Endothelial cell of umbilical vein (primary cell): ENCODE measurements at regions not wholly inside any gene's neighbourhood (a gene's known extent, or its start where the extent isn't known, plus 50 kb on each side); places are given as distances from the start of the nearest gene placed in this dataset.

Experiments used
- BruUV-seq: library from RNA; stranded (reverse); fragments of 400-500 nt; replicated peaks from 2 replicates; lab custom pipeline; 2021; lab: Mats Ljungman, UMichigan
- CTCF ChIA-PET: fragments of 300-600, 350-600 bp; sonication (Branson Sonifier 250); formaldehyde crosslinking; loops from one replicate; lab custom pipeline; 2021; ENCODE audit warnings: antibody characterized with exemption, inconsistent platforms; lab: Charles Lee
- POLR2A ChIA-PET: fragments of 300-600, 350-600 bp; sonication (Branson Sonifier 250); formaldehyde crosslinking; loops from one replicate; lab custom pipeline; 2021; ENCODE audit warnings: antibody characterized with exemption, inconsistent platforms; lab: Charles Lee
- DNase-seq: peaks from one replicate; pipeline ENCODE4 v3.0.0-alpha.2; 2011; ENCODE audit warnings: low read depth, low spot score
- FAIRE-seq: peaks from 2 replicates; lab custom pipeline; 2011; peaks lifted over from hg19 to GRCh38; lab: Jason Lieb, UNC
- H2AFZ ChIP-seq: 2 replicates; pipeline ENCODE4 v1.6.0; 2012; ENCODE audit warnings: low read depth, low read length, control low read depth, inconsistent platforms
- H3K27ac ChIP-seq: 2 replicates; pipeline ENCODE4 v1.5.1; 2011; ENCODE audit warnings: low read depth, mild to moderate bottlenecking, control low read depth, low read length, moderate library complexity; ENCODE audit not compliant: insufficient read depth
- H3K27me3 ChIP-seq, 2 experiments: 2 replicates each; pipeline versions ENCODE4 v1.6.0 to v1.6.1; 2011; ENCODE audit warnings: low read length in 2 of 2, mixed read lengths in 1 of 2; ENCODE audit not compliant: control insufficient read depth in 2 of 2, insufficient read depth in 2 of 2
- H3K36me3 ChIP-seq, 2 experiments: 2 replicates in 1 of 2; 3 replicates in 1 of 2; pipeline ENCODE4 v1.5.1; 2011; ENCODE audit warnings: low read length in 2 of 2, mild to moderate bottlenecking in 1 of 2, moderate library complexity in 1 of 2; ENCODE audit not compliant: control insufficient read depth in 2 of 2, insufficient read depth in 2 of 2; ENCODE audit errors: extremely low read depth in 1 of 2
- H3K4me1 ChIP-seq: 3 replicates; pipeline ENCODE4 v1.5.1; 2011; ENCODE audit warnings: mild to moderate bottlenecking, low read length; ENCODE audit not compliant: control insufficient read depth, insufficient read depth; ENCODE audit errors: extremely low read depth
- H3K4me2 ChIP-seq: 2 replicates; pipeline ENCODE4 v1.6.1; 2011; ENCODE audit warnings: low read length, control low read depth, mixed read lengths; ENCODE audit not compliant: insufficient read depth
- H3K4me3 ChIP-seq, 3 experiments: fragments of 200-600 bp in 1 of 3; sonication (generic), shearing (Covaris generic) in 1 of 3; replicated peaks in 1 of 3; 2 replicates each; pipeline ENCODE4 v1.5.1; 2011 to 2016; ENCODE audit warnings: control low read depth in 3 of 3, low read length in 3 of 3, mild to moderate bottlenecking in 2 of 3, inconsistent platforms in 1 of 3, low read depth in 1 of 3, moderate library complexity in 1 of 3; ENCODE audit not compliant: insufficient read depth in 1 of 3
- H3K79me2 ChIP-seq: 2 replicates; pipeline ENCODE4 v1.6.0; 2012; ENCODE audit warnings: low read length, inconsistent platforms; ENCODE audit not compliant: control insufficient read depth, insufficient read depth
- H3K9ac ChIP-seq: replicated peaks from 2 replicates; pipeline ENCODE3; 2011; ENCODE audit warnings: low read length, control low read depth; ENCODE audit not compliant: insufficient read depth; ENCODE audit errors: extremely low read depth
- H3K9me1 ChIP-seq: replicated peaks from 3 replicates; pipeline ENCODE4 v1.6.0; 2011; ENCODE audit warnings: mild to moderate bottlenecking, low read length; ENCODE audit not compliant: control insufficient read depth, insufficient read depth; ENCODE audit errors: extremely low read depth
- H3K9me3 ChIP-seq: replicated peaks from 2 replicates; pipeline ENCODE4 v1.5.1; 2012; ENCODE audit warnings: low read length, inconsistent platforms; ENCODE audit not compliant: control insufficient read depth, insufficient read depth
- H4K20me1 ChIP-seq: replicated peaks from 2 replicates; pipeline ENCODE3; 2011; ENCODE audit warnings: mild to moderate bottlenecking, low read length; ENCODE audit not compliant: control insufficient read depth, insufficient read depth; ENCODE audit errors: extremely low read depth
- EZH2 ChIP-seq: IDR thresholded peaks from 2 replicates; pipeline ENCODE4 v1.6.1; 2012; ENCODE audit warnings: borderline replicate concordance, low read depth, mild to moderate bottlenecking, moderate library complexity, low read length, inconsistent platforms; ENCODE audit not compliant: severe bottlenecking
- FOS ChIP-seq: IDR thresholded peaks from 2 replicates; pipeline ENCODE4 v1.6.1; 2011; ENCODE audit warnings: mild to moderate bottlenecking, low read length, moderate library complexity, borderline replicate concordance; ENCODE audit not compliant: insufficient read depth
- GATA2 ChIP-seq: IDR thresholded peaks from 2 replicates; pipeline ENCODE4 v1.7.0; 2011; ENCODE audit warnings: low read depth, mild to moderate bottlenecking, moderate library complexity, mixed read lengths, low read length; ENCODE audit not compliant: insufficient read length, insufficient read depth
- JUN ChIP-seq: IDR thresholded peaks from 2 replicates; pipeline ENCODE4 v1.6.1; 2011; ENCODE audit warnings: borderline replicate concordance, low read depth; ENCODE audit not compliant: insufficient read length, insufficient read depth
- POLR2A ChIP-seq: IDR thresholded peaks from 2 replicates; pipeline ENCODE4 v1.6.1; 2012; ENCODE audit warnings: low read depth, mild to moderate bottlenecking, control low read depth, low read length
- dilution Hi-C: fragments of 300-500 bp; cut with MboI; formaldehyde crosslinking; loops from one replicate; pipeline ENCODE4 v1.15.0; 2019; ENCODE audit warnings: low sequenced_read_pairs; ENCODE audit not compliant: extremely low pct_ligation_motif_present
- intact Hi-C: fragments of 100-400 bp; cut with micrococcal nuclease; formaldehyde crosslinking; loops from one replicate; pipeline ENCODE4 v1.10.0; 2022
- TF ChIP-seq, protein P1 (sequence below): IDR thresholded peaks from 2 replicates; pipeline ENCODE4 v1.6.1; 2011; ENCODE audit not compliant: insufficient read depth, insufficient read length
- TF ChIP-seq, protein P2 (sequence below), 2 donors: IDR thresholded peaks; 1 replicate in 1 of 2; 2 replicates in 1 of 2; pipeline ENCODE4 v1.5.1; 2011; ENCODE audit warnings: low read length in 2 of 2, mild to moderate bottlenecking in 2 of 2, moderate library complexity in 2 of 2, control low read depth in 1 of 2, inconsistent platforms in 1 of 2, low read depth in 1 of 2; ENCODE audit not compliant: insufficient read depth in 1 of 2; ENCODE audit errors: extremely low read depth in 1 of 2

DNA sequence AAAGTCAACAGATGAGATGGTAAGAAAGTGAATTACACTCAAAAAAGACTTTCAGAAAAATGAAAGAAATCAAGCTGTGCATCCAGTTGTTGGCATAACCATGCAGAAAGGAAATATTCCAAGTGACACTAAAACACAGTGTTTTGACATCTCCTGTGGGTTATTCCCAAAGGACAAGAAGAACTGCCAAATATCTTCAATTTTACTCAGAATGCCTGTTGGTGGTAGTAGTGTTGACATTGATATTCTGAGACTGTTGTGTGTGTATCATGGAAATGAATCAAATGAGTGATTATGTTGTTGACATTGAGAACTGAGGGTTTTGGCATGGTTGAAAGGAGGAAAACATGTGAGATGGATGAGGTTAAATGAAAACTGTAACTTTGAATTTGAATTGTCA, 196.9 kb downstream of the SH2D4B start:
- H3K4me3 ChIP-seq: no peak overlapping the region
- no peak overlapping the region for H3K9ac ChIP-seq
- H3K4me2 ChIP-seq: no peak overlapping the region
- H3K9me3 ChIP-seq: no peaks in the 10 kb centered on the region
- no TSS peak for BruUV-seq
- H3K4me1 ChIP-seq: no peaks in the 10 kb centered on the region
- H3K27me3 ChIP-seq: no peaks in the 10 kb centered on the region
- H2AFZ ChIP-seq: no peak overlapping the region
- FAIRE-seq (no peak), DNase-seq (no peak)
- no peak overlapping the region for H3K27ac ChIP-seq
- no peaks in the 10 kb centered on the region for H4K20me1 ChIP-seq
- no peaks in the 10 kb centered on the region for H3K9me1 ChIP-seq
- intact Hi-C loops (no loop called here), dilution Hi-C loops (no loop called here)
- ChIA-PET CTCF (no interaction called here), POLR2A (no interaction called here)
- TF ChIP-seq JUN: no peak
- no peaks in the 10 kb centered on the region for H3K79me2 ChIP-seq
- no peaks in the 10 kb centered on the region for H3K36me3 ChIP-seq

DNA sequence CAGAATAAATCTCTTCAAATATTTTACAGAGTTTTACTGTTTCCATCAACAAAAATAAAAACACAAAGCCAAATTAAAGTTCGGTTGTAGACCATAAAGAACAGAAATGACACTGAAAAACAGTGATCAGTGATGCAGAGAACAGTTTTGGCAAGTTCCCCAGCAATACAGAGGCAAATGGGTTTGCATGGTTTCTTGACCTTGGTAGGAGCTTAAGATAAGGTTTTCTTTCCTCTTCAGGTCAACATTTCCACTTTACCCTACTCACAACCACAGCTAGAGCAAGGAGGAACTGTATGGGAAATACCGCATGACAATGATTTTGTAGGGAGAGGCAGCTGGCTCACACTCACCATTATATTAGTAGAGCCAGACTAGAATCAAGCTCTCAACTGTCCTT, 199.5 kb downstream of the SH2D4B start:
- ChIA-PET CTCF (no interaction called here), POLR2A (no interaction called here)
- H3K4me3 ChIP-seq: no peak overlapping the region
- no TSS peak for BruUV-seq
- DNase-seq: no peak
- intact Hi-C loops (no loop called here), dilution Hi-C loops (no loop called here)
- H3K36me3 ChIP-seq: no peaks in the 10 kb centered on the region
- H3K9me1 ChIP-seq: no peaks in the 10 kb centered on the region
- no peaks in the 10 kb centered on the region for H3K4me1 ChIP-seq
- H3K9me3 ChIP-seq: no peaks in the 10 kb centered on the region
- no peak overlapping the region for H3K4me2 ChIP-seq
- H3K27ac ChIP-seq: no peak overlapping the region
- H4K20me1 ChIP-seq: no peaks in the 10 kb centered on the region
- H3K27me3 ChIP-seq: no peaks in the 10 kb centered on the region
- H3K9ac ChIP-seq: no peak overlapping the region
- no peak for TF ChIP-seq FOS
- TF ChIP-seq POLR2A: no peak
- TF ChIP-seq EZH2: no peak
- TF ChIP-seq, protein P1, sequence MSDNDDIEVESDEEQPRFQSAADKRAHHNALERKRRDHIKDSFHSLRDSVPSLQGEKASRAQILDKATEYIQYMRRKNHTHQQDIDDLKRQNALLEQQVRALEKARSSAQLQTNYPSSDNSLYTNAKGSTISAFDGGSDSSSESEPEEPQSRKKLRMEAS: no peak
- no peak for TF ChIP-seq GATA2
- TF ChIP-seq, protein P2, sequence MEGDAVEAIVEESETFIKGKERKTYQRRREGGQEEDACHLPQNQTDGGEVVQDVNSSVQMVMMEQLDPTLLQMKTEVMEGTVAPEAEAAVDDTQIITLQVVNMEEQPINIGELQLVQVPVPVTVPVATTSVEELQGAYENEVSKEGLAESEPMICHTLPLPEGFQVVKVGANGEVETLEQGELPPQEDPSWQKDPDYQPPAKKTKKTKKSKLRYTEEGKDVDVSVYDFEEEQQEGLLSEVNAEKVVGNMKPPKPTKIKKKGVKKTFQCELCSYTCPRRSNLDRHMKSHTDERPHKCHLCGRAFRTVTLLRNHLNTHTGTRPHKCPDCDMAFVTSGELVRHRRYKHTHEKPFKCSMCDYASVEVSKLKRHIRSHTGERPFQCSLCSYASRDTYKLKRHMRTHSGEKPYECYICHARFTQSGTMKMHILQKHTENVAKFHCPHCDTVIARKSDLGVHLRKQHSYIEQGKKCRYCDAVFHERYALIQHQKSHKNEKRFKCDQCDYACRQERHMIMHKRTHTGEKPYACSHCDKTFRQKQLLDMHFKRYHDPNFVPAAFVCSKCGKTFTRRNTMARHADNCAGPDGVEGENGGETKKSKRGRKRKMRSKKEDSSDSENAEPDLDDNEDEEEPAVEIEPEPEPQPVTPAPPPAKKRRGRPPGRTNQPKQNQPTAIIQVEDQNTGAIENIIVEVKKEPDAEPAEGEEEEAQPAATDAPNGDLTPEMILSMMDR (IDR thresholded peaks at IDR 0.05; ENCODE audit: extremely low read depth in 1 of 2, insufficient read depth in 1 of 2, low read depth in 1 of 2, low read length in 2 of 2): no peak
- no peak for TF ChIP-seq JUN
- no peak overlapping the region for H2AFZ ChIP-seq
- no peaks in the 10 kb centered on the region for H3K79me2 ChIP-seq
- no peak for FAIRE-seq
